ENCODE measurements at regions not wholly inside any gene's neighbourhood (a gene's known extent, or its start where the extent isn't known, plus 50 kb on each side); places are given as distances from the start of the nearest gene placed in this dataset.

- H3K4me3 Mint-ChIP-seq: no peak overlapping the region
- ATAC-seq (ENCODE audit: low read depth) (no peak), DNase-seq (no peak)
- no peak overlapping the region for H2AFZ ChIP-seq (ENCODE audit: insufficient read depth, low read depth, low read length, poor library complexity, severe bottlenecking)
- H3K4me1 Mint-ChIP-seq: no peaks in the 10 kb centered on the region
- H3K9ac ChIP-seq (ENCODE audit: low read length): no peak overlapping the region
- no peaks in the 10 kb centered on the region for H3K4me1 ChIP-seq (ENCODE audit: control insufficient read depth in 2 of 2, insufficient read depth in 2 of 2, low read length in 2 of 2)
- H3K9me3 ChIP-seq (ENCODE audit: control extremely low read depth in 1 of 3, control insufficient read depth in 2 of 3, insufficient read depth in 1 of 3, low read length in 2 of 3): peaks cover 0 to 2% (median 0%) of the 10 kb centered on the region in 3 donors
- no peaks in the 10 kb centered on the region for H3K79me2 ChIP-seq (ENCODE audit: control insufficient read depth, insufficient read depth, low read length)
- CTCF ChIA-PET: no interaction called here
- H3K27ac ChIP-seq (ENCODE audit: low read length in 2 of 2): no peak overlapping the region
- no peak overlapping the region for H3K4me2 ChIP-seq (replicated peaks; ENCODE audit: low read depth, low read length, poor library complexity, severe bottlenecking)
- no peak for TF ChIP-seq EZH2 (IDR thresholded peaks at IDR 0.05; ENCODE audit: borderline replicate concordance, insufficient read depth, low read depth, low read length, poor library complexity, severe bottlenecking)
- TF ChIP-seq, protein P1, sequence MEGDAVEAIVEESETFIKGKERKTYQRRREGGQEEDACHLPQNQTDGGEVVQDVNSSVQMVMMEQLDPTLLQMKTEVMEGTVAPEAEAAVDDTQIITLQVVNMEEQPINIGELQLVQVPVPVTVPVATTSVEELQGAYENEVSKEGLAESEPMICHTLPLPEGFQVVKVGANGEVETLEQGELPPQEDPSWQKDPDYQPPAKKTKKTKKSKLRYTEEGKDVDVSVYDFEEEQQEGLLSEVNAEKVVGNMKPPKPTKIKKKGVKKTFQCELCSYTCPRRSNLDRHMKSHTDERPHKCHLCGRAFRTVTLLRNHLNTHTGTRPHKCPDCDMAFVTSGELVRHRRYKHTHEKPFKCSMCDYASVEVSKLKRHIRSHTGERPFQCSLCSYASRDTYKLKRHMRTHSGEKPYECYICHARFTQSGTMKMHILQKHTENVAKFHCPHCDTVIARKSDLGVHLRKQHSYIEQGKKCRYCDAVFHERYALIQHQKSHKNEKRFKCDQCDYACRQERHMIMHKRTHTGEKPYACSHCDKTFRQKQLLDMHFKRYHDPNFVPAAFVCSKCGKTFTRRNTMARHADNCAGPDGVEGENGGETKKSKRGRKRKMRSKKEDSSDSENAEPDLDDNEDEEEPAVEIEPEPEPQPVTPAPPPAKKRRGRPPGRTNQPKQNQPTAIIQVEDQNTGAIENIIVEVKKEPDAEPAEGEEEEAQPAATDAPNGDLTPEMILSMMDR (IDR thresholded peaks at IDR 0.05): no peak
- H3K27me3 Mint-ChIP-seq: no peaks in the 10 kb centered on the region
- intact Hi-C loops (cut with micrococcal nuclease): no loop called here
- no peaks in the 10 kb centered on the region for H3K9me3 Mint-ChIP-seq (ENCODE audit: insufficient read depth)
- H3K4me3 ChIP-seq (ENCODE audit: control extremely low read depth in 1 of 5, extremely low read depth in 1 of 5, insufficient read depth in 1 of 5, low read depth in 2 of 5, low read length in 4 of 5): no peak overlapping the region
- POLR2A ChIA-PET: no interaction called here
- no peaks in the 10 kb centered on the region for H3K36me3 ChIP-seq (replicated peaks in 1 of 2; ENCODE audit: control extremely low read depth in 1 of 2, control insufficient read depth in 1 of 2, extremely low read depth in 1 of 2, insufficient read depth in 2 of 2, low read length in 1 of 2)
- no peak overlapping the region for H3K27ac Mint-ChIP-seq
- no peaks in the 10 kb centered on the region for H4K20me1 ChIP-seq (ENCODE audit: control insufficient read depth, insufficient read depth, low read length, poor library complexity, severe bottlenecking)
- H3K27me3 ChIP-seq (replicated peaks in 1 of 4; ENCODE audit: control extremely low read depth in 1 of 4, control insufficient read depth in 3 of 4, insufficient read depth in 4 of 4, low read length in 3 of 4): no peaks in the 10 kb centered on the region
Measured at GRCh38 chr3:34947834-34948233, 691.5 kb upstream of the ARPP21 start.

- H3K4me1 Mint-ChIP-seq: no peaks in the 10 kb centered on the region
- no peak overlapping the region for H3K4me2 ChIP-seq (replicated peaks; ENCODE audit: low read depth, low read length, poor library complexity, severe bottlenecking)
- H3K27ac ChIP-seq (ENCODE audit: low read length in 2 of 2): no peak overlapping the region
- H3K4me3 Mint-ChIP-seq: no peak overlapping the region
- ChIA-PET POLR2A (no interaction called here), CTCF (no interaction called here)
- DNase-seq: no peak
- ATAC-seq (ENCODE audit: low read depth): no peak
- no peaks in the 10 kb centered on the region for H3K79me2 ChIP-seq (ENCODE audit: control insufficient read depth, insufficient read depth, low read length)
- H3K4me1 ChIP-seq (ENCODE audit: control insufficient read depth in 2 of 2, insufficient read depth in 2 of 2, low read length in 2 of 2): no peaks in the 10 kb centered on the region
- peaks cover 0 to 2% (median under 1%) of the 10 kb centered on the region in 3 donors for H3K9me3 ChIP-seq (ENCODE audit: control extremely low read depth in 1 of 3, control insufficient read depth in 2 of 3, insufficient read depth in 1 of 3, low read length in 2 of 3)
- no peak overlapping the region for H3K27ac Mint-ChIP-seq
- H3K9ac ChIP-seq (ENCODE audit: low read length): no peak overlapping the region
- TF ChIP-seq, protein P1 (IDR thresholded peaks at IDR 0.05): no peak
- no peak for TF ChIP-seq EZH2 (IDR thresholded peaks at IDR 0.05; ENCODE audit: borderline replicate concordance, insufficient read depth, low read depth, low read length, poor library complexity, severe bottlenecking)
- H3K36me3 ChIP-seq (replicated peaks in 1 of 2; ENCODE audit: control extremely low read depth in 1 of 2, control insufficient read depth in 1 of 2, extremely low read depth in 1 of 2, insufficient read depth in 2 of 2, low read length in 1 of 2): no peaks in the 10 kb centered on the region
- H3K9me3 Mint-ChIP-seq (ENCODE audit: insufficient read depth): no peaks in the 10 kb centered on the region
- WGBS (ENCODE audit: insufficient coverage): no CpG with 5 or more reads among the region's 1 CpG
- H3K27me3 ChIP-seq (replicated peaks in 1 of 4; ENCODE audit: control extremely low read depth in 1 of 4, control insufficient read depth in 3 of 4, insufficient read depth in 4 of 4, low read length in 3 of 4): no peaks in the 10 kb centered on the region
- H4K20me1 ChIP-seq (ENCODE audit: control insufficient read depth, insufficient read depth, low read length, poor library complexity, severe bottlenecking): no peaks in the 10 kb centered on the region
- H3K4me3 ChIP-seq (ENCODE audit: control extremely low read depth in 1 of 5, extremely low read depth in 1 of 5, insufficient read depth in 1 of 5, low read depth in 2 of 5, low read length in 4 of 5): no peak overlapping the region
- H2AFZ ChIP-seq (ENCODE audit: insufficient read depth, low read depth, low read length, poor library complexity, severe bottlenecking): no peak overlapping the region
- H3K27me3 Mint-ChIP-seq: no peaks in the 10 kb centered on the region
- intact Hi-C loops (cut with micrococcal nuclease): no loop called here
Measured at GRCh38 chr3:34948517-34948916, 690.8 kb upstream of the ARPP21 start.
